Gastrocnemius medialis (tissue), 4 donors: ENCODE measurements at regions not wholly inside any gene's neighbourhood (a gene's known extent, or its start where the extent isn't known, plus 50 kb on each side); places are given as distances from the start of the nearest gene placed in this dataset.

Experiments used
- CTCF ChIP-seq, 5 experiments: fragments of 450-650 bp in 3 of 5; fragments of 200-600 bp in 2 of 5; sonication (generic) in 2 of 5; IDR thresholded peaks in 4 of 5; conservative IDR thresholded peaks in 1 of 5; 1 replicate in 4 of 5; 2 replicates in 1 of 5; pipeline ENCODE4 v1.5.1; 2016 to 2019; ENCODE audit warnings: antibody characterized with exemption in 5 of 5, mild to moderate bottlenecking in 3 of 5, moderate library complexity in 3 of 5
- POLR2A ChIP-seq, 2 donors: fragments of 450-650 bp; IDR thresholded peaks; one replicate each; pipeline ENCODE4 v1.6.1; 2017; ENCODE audit warnings: antibody characterized with exemption in 2 of 2, mild to moderate bottlenecking in 2 of 2, moderate library complexity in 2 of 2

DNA sequence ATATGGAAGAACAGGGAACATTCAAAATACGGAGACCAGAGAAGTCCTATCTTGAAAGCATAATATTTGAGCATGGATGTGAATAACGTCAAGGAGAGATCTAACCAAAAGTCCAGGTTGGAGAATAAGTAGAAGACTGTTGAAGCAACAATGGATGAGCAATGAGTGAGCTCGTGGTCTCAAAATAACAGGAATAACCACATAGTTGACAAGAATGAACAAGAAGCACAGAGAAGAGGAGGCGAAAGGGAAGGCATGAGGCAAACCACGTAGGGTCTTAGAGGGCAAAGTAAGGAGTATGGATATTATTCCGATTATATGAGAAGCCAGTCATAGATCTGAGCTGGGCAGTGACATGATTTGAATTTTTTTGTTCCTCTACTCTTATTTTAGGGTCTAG, 710.2 kb downstream of the BRINP1 start:
- TF ChIP-seq CTCF (IDR thresholded peaks at IDR 0.05 in 4 of 5, conservative IDR thresholded peaks at IDR 0.05 in 1 of 5) (no peak), POLR2A (IDR thresholded peaks at IDR 0.05) (no peak)
